ENCODE measurements at regions not wholly inside any gene's neighbourhood (a gene's known extent, or its start where the extent isn't known, plus 50 kb on each side); places are given as distances from the start of the nearest gene placed in this dataset.

- TF ChIP-seq ZFX (IDR thresholded peaks at IDR 0.05; ENCODE audit: borderline replicate concordance) (no peak), CTCF (IDR thresholded peaks at IDR 0.05) (no peak)
- no peak overlapping the region for H3K27ac ChIP-seq
These were observed 342.2 kb upstream of the HTR2A start for GRCh38 chr13:47239025-47239424.

DNA sequence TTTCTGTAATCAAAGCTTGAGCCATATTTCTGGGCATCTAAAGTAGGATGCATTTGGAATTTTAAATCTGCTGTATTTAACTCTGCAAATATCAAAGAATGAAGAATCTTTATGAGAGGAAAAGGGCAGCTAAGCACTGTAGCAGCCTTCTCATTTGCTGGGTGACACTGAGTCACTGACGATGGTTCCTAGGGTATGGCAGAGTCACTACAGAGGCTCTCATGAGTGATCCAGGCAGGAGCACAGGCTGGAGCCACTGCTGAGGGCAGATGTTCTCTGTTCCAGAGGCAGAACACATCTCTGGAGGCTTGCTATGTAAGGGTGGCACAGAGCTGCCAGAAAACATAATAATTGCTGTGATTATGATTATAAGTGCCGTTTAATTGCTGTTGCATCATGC lies 340.7 kb upstream of the HTR2A start:
- no peak overlapping the region for H3K27ac ChIP-seq
- TF ChIP-seq ZFX (IDR thresholded peaks at IDR 0.05; ENCODE audit: borderline replicate concordance) (no peak), CTCF (IDR thresholded peaks at IDR 0.05) (no peak)

- no peak overlapping the region for H3K27ac ChIP-seq
- TF ChIP-seq ZFX (IDR thresholded peaks at IDR 0.05; ENCODE audit: borderline replicate concordance) (no peak), CTCF (IDR thresholded peaks at IDR 0.05) (no peak)
These were observed 336.9 kb upstream of the HTR2A start for GRCh38 chr13:47233734-47234133.

GRCh38 chr13:47232516-47232915 lies 335.7 kb upstream of the HTR2A start:
- H3K27ac ChIP-seq = no peak overlapping the region
- TF ChIP-seq CTCF (IDR thresholded peaks at IDR 0.05) (no peak), ZFX (IDR thresholded peaks at IDR 0.05; ENCODE audit: borderline replicate concordance) (no peak)

DNA sequence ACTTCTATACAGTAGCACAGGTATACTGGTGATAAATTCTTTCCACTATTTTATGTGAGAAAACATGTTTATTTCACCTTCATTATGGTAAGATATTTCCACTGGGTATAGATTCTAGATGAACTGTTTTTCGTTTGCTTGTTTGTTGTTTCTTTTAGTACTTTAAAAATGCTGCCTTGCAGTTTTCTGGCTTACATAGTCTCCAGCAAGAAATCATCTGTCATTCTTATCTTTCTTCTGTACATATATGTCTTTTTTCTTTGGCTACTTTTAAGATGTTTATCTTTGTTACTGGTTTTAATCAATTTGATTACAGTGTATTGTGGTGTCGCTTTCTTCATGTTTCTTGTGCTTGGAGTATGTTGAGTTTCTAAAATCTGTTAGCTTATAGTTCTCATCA lies 333.3 kb upstream of the HTR2A start:
- TF ChIP-seq ZFX (IDR thresholded peaks at IDR 0.05; ENCODE audit: borderline replicate concordance) (no peak), CTCF (IDR thresholded peaks at IDR 0.05) (no peak)

DNA sequence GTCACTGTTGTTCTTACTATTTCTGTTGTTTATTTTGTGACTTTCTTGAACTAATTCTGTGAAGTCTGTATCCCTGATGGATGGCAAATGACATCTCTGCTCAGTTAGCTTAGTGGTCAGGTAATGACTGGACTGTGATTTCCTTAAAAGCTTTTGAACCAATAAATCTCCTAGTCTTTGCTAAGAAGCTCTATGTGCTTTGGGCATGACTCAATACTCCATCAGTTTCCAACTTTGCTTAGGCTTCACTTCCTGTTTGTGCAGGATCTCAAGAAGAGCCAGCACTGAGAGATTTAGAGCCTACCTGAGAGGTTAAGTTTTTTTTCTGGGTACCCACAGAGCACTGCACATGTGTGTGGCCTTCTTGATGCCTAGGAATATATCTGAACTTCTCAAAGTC lies 329.7 kb upstream of the HTR2A start:
- H3K27ac ChIP-seq = no peak overlapping the region
- TF ChIP-seq ZFX (IDR thresholded peaks at IDR 0.05; ENCODE audit: borderline replicate concordance) (no peak), CTCF (IDR thresholded peaks at IDR 0.05) (no peak)

More for the DNA sequence above, 333.3 kb upstream of the HTR2A start:
- H3K27ac ChIP-seq = no peak overlapping the region

GRCh38 chr13:47220453-47221140 lies 323.7 kb upstream of the HTR2A start:
- H3K27ac ChIP-seq = no peak overlapping the region
- TF ChIP-seq ZFX (IDR thresholded peaks at IDR 0.05; ENCODE audit: borderline replicate concordance) (no peak), CTCF (IDR thresholded peaks at IDR 0.05) (no peak)

All from 22Rv1 (cell line).